HG02571 (cell line): ENCODE measurements at regions not wholly inside any gene's neighbourhood (a gene's known extent, or its start where the extent isn't known, plus 50 kb on each side); places are given as distances from the start of the nearest gene placed in this dataset.
"Not testable (repeated sequence)": the region's sequence is repeated elsewhere in the genome, so short reads cannot be mapped to it uniquely, and the experiment has no call there.

Source experiments
- ATAC-seq: cut with Tn5 transposase; IDR thresholded peaks from one replicate; pipeline ENCODE4 v1.9.1; 2021; ENCODE audit warnings: mild to moderate bottlenecking, moderate library complexity; ENCODE audit not compliant: unreplicated experiment

GRCh38 chr16:61435346-61435745 is 600.9 kb downstream of the CDH8 start:
- ATAC-seq, result no peak

GRCh38 chr16:61432421-61432820 is 603.8 kb downstream of the CDH8 start:
- no peak for ATAC-seq

GRCh38 chr16:61421111-61421510 is 615.1 kb downstream of the CDH8 start:
- ATAC-seq, result no peak

- ATAC-seq, result no peak
Observed at GRCh38 chr16:61419791-61420190, 616.4 kb downstream of the CDH8 start.

- ATAC-seq, result not testable (repeated sequence)
Observed at GRCh38 chr16:61418802-61419201, 617.4 kb downstream of the CDH8 start.

GRCh38 chr16:61415126-61415525 is 621.1 kb downstream of the CDH8 start:
- ATAC-seq, result no peak

- no peak for ATAC-seq
Observed at GRCh38 chr16:61413021-61413420, 623.2 kb downstream of the CDH8 start.

- no peak for ATAC-seq
Observed at GRCh38 chr16:61412562-61412961, 623.7 kb downstream of the CDH8 start.

GRCh38 chr16:61409604-61410003 is 626.6 kb downstream of the CDH8 start:
- ATAC-seq, result no peak

- ATAC-seq, result no peak
Observed at GRCh38 chr16:61403386-61403785, 632.9 kb downstream of the CDH8 start.

- ATAC-seq, result no peak
Observed at GRCh38 chr16:61391896-61392295, 644.3 kb downstream of the CDH8 start.

GRCh38 chr16:61390965-61391637 is 645.1 kb downstream of the CDH8 start:
- ATAC-seq, result no peak

GRCh38 chr16:61385392-61386071 is 650.7 kb downstream of the CDH8 start:
- no peak for ATAC-seq

GRCh38 chr16:61382435-61382834 is 653.8 kb downstream of the CDH8 start:
- ATAC-seq, result no peak

- no peak for ATAC-seq
Observed at GRCh38 chr16:61379311-61379710, 656.9 kb downstream of the CDH8 start.

- no peak for ATAC-seq
Observed at GRCh38 chr16:61374071-61374470, 662.2 kb downstream of the CDH8 start.

- no peak for ATAC-seq
Observed at GRCh38 chr16:61371881-61372280, 664.4 kb downstream of the CDH8 start.

GRCh38 chr16:61371388-61371787 is 664.9 kb downstream of the CDH8 start:
- ATAC-seq, result no peak

GRCh38 chr16:61370564-61370963 is 665.7 kb downstream of the CDH8 start:
- no peak for ATAC-seq

GRCh38 chr16:61366006-61366405 is 670.2 kb downstream of the CDH8 start:
- ATAC-seq, result no peak

- no peak for ATAC-seq
Observed at GRCh38 chr16:61364990-61365389, 671.2 kb downstream of the CDH8 start.

- ATAC-seq, result no peak
Observed at GRCh38 chr16:61362585-61362984, 673.7 kb downstream of the CDH8 start.

GRCh38 chr16:61344791-61345190 is 691.4 kb downstream of the CDH8 start:
- ATAC-seq, result no peak
